Parathyroid adenoma (tissue), 2 donors: ENCODE measurements at regions not wholly inside any gene's neighbourhood (a gene's known extent, or its start where the extent isn't known, plus 50 kb on each side); places are given as distances from the start of the nearest gene placed in this dataset.

ENCODE experiments used
- H2AFZ ChIP-seq: fragments of 300-600 bp; sonication (generic); one replicate; pipeline ENCODE4 v1.7.0; 2017; ENCODE audit warnings: antibody characterized with exemption, mild to moderate bottlenecking
- H3K27ac ChIP-seq: fragments of 300-600 bp; sonication (generic); one replicate; pipeline ENCODE4 v1.7.0; 2017
- H3K27me3 ChIP-seq: fragments of 300-600 bp; sonication (generic); one replicate; pipeline ENCODE4 v1.7.0; 2017; ENCODE audit warnings: low read length; ENCODE audit not compliant: control insufficient read depth, insufficient read depth
- H3K36me3 ChIP-seq: fragments of 300-600 bp; sonication (generic); one replicate; pipeline ENCODE4 v1.7.0; 2017; ENCODE audit warnings: low read length; ENCODE audit not compliant: control insufficient read depth, insufficient read depth
- H3K4me1 ChIP-seq: fragments of 300-600 bp; sonication (generic); one replicate; pipeline ENCODE4 v1.7.0; 2017; ENCODE audit warnings: control low read depth
- H3K4me2 ChIP-seq: fragments of 300-600 bp; sonication (generic); one replicate; pipeline ENCODE4 v1.7.0; 2017; ENCODE audit warnings: low read length
- H3K4me3 ChIP-seq: fragments of 300-600 bp; sonication (generic); one replicate; pipeline ENCODE4 v1.7.0; 2017; ENCODE audit warnings: low read depth, low read length
- H3K79me2 ChIP-seq: fragments of 300-600 bp; sonication (generic); one replicate; pipeline ENCODE4 v1.7.0; 2017; ENCODE audit warnings: control low read depth
- H3K9ac ChIP-seq: fragments of 300-600 bp; sonication (generic); one replicate; pipeline ENCODE4 v1.7.0; 2017; ENCODE audit warnings: mild to moderate bottlenecking
- H3K9me3 ChIP-seq: fragments of 300-600 bp; sonication (generic); one replicate; pipeline ENCODE4 v1.7.0; 2017; ENCODE audit warnings: low read length; ENCODE audit not compliant: control insufficient read depth
- TF ChIP-seq, protein P1 (sequence below): fragments of 300-600 bp; sonication (generic); IDR thresholded peaks from one replicate; pipeline ENCODE4 v1.7.0; 2017; ENCODE audit warnings: antibody characterized with exemption, mild to moderate bottlenecking
- donor health status: primary hyperparathyroidism.

DNA sequence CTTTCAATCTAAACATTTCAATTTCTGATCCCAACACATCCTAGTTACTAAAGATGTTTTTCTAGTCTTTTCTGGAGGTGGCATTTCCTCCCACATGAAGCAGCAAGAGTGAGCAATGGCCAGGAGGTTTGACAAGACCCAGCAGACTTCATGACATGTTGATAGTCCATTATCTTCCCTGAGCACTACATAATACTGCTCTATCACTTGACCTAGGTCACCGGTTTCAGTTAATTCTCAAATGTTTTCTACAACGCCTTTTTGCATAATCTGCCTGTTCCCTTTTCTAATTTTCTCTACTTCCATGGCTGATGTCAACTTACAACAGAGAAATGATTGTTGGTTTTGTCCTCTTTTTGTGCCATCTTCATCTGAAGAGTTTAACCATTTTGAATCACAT, 62.0 kb upstream of the GPRIN3 start:
- H3K79me2 ChIP-seq = no peaks in the 10 kb centered on the region
- H3K4me3 ChIP-seq = no peak overlapping the region
- no peak overlapping the region for H3K9ac ChIP-seq
- no peaks in the 10 kb centered on the region for H3K4me1 ChIP-seq
- H3K36me3 ChIP-seq = no peaks in the 10 kb centered on the region
- TF ChIP-seq, protein P1, sequence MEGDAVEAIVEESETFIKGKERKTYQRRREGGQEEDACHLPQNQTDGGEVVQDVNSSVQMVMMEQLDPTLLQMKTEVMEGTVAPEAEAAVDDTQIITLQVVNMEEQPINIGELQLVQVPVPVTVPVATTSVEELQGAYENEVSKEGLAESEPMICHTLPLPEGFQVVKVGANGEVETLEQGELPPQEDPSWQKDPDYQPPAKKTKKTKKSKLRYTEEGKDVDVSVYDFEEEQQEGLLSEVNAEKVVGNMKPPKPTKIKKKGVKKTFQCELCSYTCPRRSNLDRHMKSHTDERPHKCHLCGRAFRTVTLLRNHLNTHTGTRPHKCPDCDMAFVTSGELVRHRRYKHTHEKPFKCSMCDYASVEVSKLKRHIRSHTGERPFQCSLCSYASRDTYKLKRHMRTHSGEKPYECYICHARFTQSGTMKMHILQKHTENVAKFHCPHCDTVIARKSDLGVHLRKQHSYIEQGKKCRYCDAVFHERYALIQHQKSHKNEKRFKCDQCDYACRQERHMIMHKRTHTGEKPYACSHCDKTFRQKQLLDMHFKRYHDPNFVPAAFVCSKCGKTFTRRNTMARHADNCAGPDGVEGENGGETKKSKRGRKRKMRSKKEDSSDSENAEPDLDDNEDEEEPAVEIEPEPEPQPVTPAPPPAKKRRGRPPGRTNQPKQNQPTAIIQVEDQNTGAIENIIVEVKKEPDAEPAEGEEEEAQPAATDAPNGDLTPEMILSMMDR = no peak
- no peaks in the 10 kb centered on the region for H3K27me3 ChIP-seq
- no peak overlapping the region for H2AFZ ChIP-seq
- no peak overlapping the region for H3K4me2 ChIP-seq
- no peaks in the 10 kb centered on the region for H3K9me3 ChIP-seq
- H3K27ac ChIP-seq = no peak overlapping the region

DNA sequence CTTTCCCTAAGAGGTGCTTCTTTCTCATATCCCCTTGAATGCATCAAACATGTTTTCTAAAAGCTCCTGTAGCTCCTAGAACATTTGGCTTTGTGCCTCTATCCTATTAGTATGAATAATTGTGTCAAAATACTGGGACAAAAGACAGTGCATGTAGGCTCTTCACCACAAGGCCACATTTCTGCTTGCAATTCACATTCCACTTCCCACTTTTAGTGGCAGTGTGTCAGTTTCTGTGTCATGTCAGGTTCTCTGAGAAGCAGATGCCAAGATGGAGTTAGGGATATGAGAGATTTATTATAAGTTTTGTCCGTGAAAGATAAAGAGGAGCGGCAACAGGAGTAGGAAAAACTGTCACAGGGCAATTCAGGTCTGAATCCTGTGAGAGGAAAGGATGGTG, 61.3 kb upstream of the GPRIN3 start:
- no peak overlapping the region for H3K9ac ChIP-seq
- no peak overlapping the region for H3K4me2 ChIP-seq
- no peaks in the 10 kb centered on the region for H3K27me3 ChIP-seq
- TF ChIP-seq, protein P1 = no peak
- no peaks in the 10 kb centered on the region for H3K4me1 ChIP-seq
- H3K79me2 ChIP-seq = no peaks in the 10 kb centered on the region
- H3K4me3 ChIP-seq = no peak overlapping the region
- no peak overlapping the region for H2AFZ ChIP-seq
- no peaks in the 10 kb centered on the region for H3K36me3 ChIP-seq
- no peak overlapping the region for H3K27ac ChIP-seq
- H3K9me3 ChIP-seq = no peaks in the 10 kb centered on the region

GRCh38 chr4:89365776-89366175, 58.2 kb upstream of the GPRIN3 start:
- no peak overlapping the region for H3K27ac ChIP-seq
- no peaks in the 10 kb centered on the region for H3K27me3 ChIP-seq
- no peaks in the 10 kb centered on the region for H3K36me3 ChIP-seq
- TF ChIP-seq, protein P1 = no peak
- no peaks in the 10 kb centered on the region for H3K4me1 ChIP-seq
- no peak overlapping the region for H2AFZ ChIP-seq
- no peak overlapping the region for H3K4me2 ChIP-seq
- no peak overlapping the region for H3K9ac ChIP-seq
- H3K4me3 ChIP-seq = no peak overlapping the region
- no peaks in the 10 kb centered on the region for H3K79me2 ChIP-seq
- H3K9me3 ChIP-seq = no peaks in the 10 kb centered on the region

DNA sequence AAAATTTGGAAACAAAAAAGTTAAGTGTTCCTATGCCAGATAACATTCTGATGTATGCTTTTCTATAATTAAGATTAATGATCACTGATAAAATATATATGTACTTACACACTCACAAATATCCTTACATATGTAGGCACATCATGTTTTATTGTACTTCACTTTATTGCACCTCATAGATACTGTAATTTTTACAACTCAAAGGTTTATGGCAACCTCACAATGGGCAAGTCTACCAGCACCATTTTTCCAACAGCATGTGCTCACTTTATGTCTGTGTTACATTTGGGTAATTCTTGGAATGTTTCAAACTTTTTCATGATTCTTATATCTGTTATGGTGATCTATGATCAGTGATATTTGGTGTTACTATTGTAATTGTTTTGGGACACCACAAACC, 57.8 kb upstream of the GPRIN3 start:
- Histone ChIP-seq H3K9ac (no peak overlapping the region), H3K36me3 (no peaks in the 10 kb centered on the region), H3K79me2 (no peaks in the 10 kb centered on the region), H3K9me3 (no peaks in the 10 kb centered on the region), H3K4me3 (no peak overlapping the region), H3K4me2 (no peak overlapping the region), H3K27ac (no peak overlapping the region), H3K4me1 (no peaks in the 10 kb centered on the region), H3K27me3 (no peaks in the 10 kb centered on the region), H2AFZ (no peak overlapping the region)
- TF ChIP-seq, protein P1 = no peak

- no peaks in the 10 kb centered on the region for H3K36me3 ChIP-seq
- no peak overlapping the region for H3K4me3 ChIP-seq
- no peak overlapping the region for H3K27ac ChIP-seq
- no peaks in the 10 kb centered on the region for H3K79me2 ChIP-seq
- H2AFZ ChIP-seq = no peak overlapping the region
- H3K4me1 ChIP-seq = no peaks in the 10 kb centered on the region
- no peak overlapping the region for H3K9ac ChIP-seq
- no peaks in the 10 kb centered on the region for H3K9me3 ChIP-seq
- H3K4me2 ChIP-seq = no peak overlapping the region
- TF ChIP-seq, protein P1 = no peak
- H3K27me3 ChIP-seq = no peaks in the 10 kb centered on the region
Measured at GRCh38 chr4:89364541-89364940, 56.9 kb upstream of the GPRIN3 start.
